Transverse colon (tissue), 3 donors: ENCODE measurements at regions not wholly inside any gene's neighbourhood (a gene's known extent, or its start where the extent isn't known, plus 50 kb on each side); places are given as distances from the start of the nearest gene placed in this dataset.

ENCODE experiments used
- CTCF ChIP-seq, 5 experiments: fragments of 200-600 bp in 3 of 5; fragments of 450-650 bp in 2 of 5; sonication (generic) in 3 of 5; IDR thresholded peaks; 1 replicate in 2 of 5; 2 replicates in 3 of 5; pipeline ENCODE4 v1.5.1; 2016 to 2017; ENCODE audit warnings: antibody characterized with exemption in 5 of 5, inconsistent platforms in 3 of 5, mild to moderate bottlenecking in 2 of 5, moderate library complexity in 1 of 5
- EP300 ChIP-seq: sonication (generic); formaldehyde crosslinking; IDR thresholded peaks from one replicate; pipeline ENCODE4 v1.6.1; 2017; ENCODE audit warnings: antibody characterized with exemption, low read depth
- POLR2A ChIP-seq: fragments of 450-650 bp; IDR thresholded peaks from one replicate; pipeline ENCODE4 v1.6.1; 2016; ENCODE audit warnings: antibody characterized with exemption, mild to moderate bottlenecking, moderate library complexity

GRCh38 chr1:115436596-115436995, 98.5 kb upstream of the NGF start:
- TF ChIP-seq CTCF (IDR thresholded peaks at IDR 0.05) (no peak), POLR2A (no peak), EP300 (no peak)
